IMR-90 (cell line): ENCODE measurements at regions not wholly inside any gene's neighbourhood (a gene's known extent, or its start where the extent isn't known, plus 50 kb on each side); places are given as distances from the start of the nearest gene placed in this dataset.

ENCODE experiments used
- CTCF ChIP-seq: conservative IDR thresholded peaks from 2 replicates; pipeline ENCODE4 v1.5.1; 2012; ENCODE audit warnings: mild to moderate bottlenecking, low read depth, low read length, improper control_type of control experiment
- ELK1 ChIP-seq: fragments of 150-350 bp; IDR thresholded peaks from 2 replicates; pipeline ENCODE4 v1.6.1; 2016; ENCODE audit warnings: low read depth, mild to moderate bottlenecking, low read length, moderate library complexity, borderline replicate concordance
- MAZ ChIP-seq: IDR thresholded peaks from 2 replicates; pipeline ENCODE4 v1.6.1; 2012; ENCODE audit warnings: low read depth, mild to moderate bottlenecking, low read length, improper control_type of control experiment, moderate library complexity, borderline replicate concordance
- POLR2A ChIP-seq: IDR thresholded peaks from 2 replicates; pipeline ENCODE4 v1.6.1; 2012; ENCODE audit warnings: mild to moderate bottlenecking, low read depth, low read length
- RAD21 ChIP-seq: IDR thresholded peaks from 2 replicates; pipeline ENCODE4 v1.6.1; 2012; ENCODE audit warnings: low read length, improper control_type of control experiment
- RCOR1 ChIP-seq: IDR thresholded peaks from 2 replicates; pipeline ENCODE4 v1.6.1; 2012; ENCODE audit warnings: mild to moderate bottlenecking, low read length, improper control_type of control experiment; ENCODE audit not compliant: insufficient replicate concordance
- USF2 ChIP-seq: fragments of 150-350 bp; IDR thresholded peaks from 2 replicates; pipeline ENCODE4 v1.6.1; 2017; ENCODE audit warnings: mild to moderate bottlenecking, antibody characterized with exemption, low read length, low read depth

DNA sequence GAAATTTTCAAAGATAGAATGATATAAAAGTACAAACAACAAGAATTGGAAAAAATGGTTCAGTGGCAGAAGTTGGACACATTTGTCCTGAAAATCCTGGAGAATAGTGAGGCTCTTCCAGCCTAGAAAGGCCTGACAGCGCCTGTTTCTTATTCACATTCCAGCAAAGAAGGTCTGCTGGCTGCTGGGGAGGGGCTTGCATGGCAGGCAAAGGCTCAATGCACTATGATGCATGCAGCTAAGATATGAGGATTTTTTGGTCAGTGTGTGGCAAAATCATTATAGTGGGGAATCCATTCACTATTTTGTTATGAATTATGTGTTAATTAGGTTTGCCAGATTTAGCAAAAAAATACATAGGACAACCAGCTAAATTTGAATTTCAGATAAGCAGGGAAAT, 243.9 kb upstream of the SLC30A5 start:
- TF ChIP-seq RCOR1 (no peak), CTCF (no peak), POLR2A (no peak), ELK1 (no peak), MAZ (no peak), RAD21 (no peak), USF2 (no peak)
